ENCODE measurements at regions not wholly inside any gene's neighbourhood (a gene's known extent, or its start where the extent isn't known, plus 50 kb on each side); places are given as distances from the start of the nearest gene placed in this dataset.

GRCh38 chr7:119996634-119997033 is 276.3 kb upstream of the KCND2 start (continued):
- no peak for TF ChIP-seq CTCF (conservative IDR thresholded peaks at IDR 0.05; ENCODE audit: low read depth in 2 of 2)
- TF ChIP-seq ZNF331 (CRISPR knock-in tag; IDR thresholded peaks at IDR 0.05; ENCODE audit: low read depth), result no peak
- no peak for TF ChIP-seq JUNB (IDR thresholded peaks at IDR 0.05; ENCODE audit: unreplicated experiment)

DNA sequence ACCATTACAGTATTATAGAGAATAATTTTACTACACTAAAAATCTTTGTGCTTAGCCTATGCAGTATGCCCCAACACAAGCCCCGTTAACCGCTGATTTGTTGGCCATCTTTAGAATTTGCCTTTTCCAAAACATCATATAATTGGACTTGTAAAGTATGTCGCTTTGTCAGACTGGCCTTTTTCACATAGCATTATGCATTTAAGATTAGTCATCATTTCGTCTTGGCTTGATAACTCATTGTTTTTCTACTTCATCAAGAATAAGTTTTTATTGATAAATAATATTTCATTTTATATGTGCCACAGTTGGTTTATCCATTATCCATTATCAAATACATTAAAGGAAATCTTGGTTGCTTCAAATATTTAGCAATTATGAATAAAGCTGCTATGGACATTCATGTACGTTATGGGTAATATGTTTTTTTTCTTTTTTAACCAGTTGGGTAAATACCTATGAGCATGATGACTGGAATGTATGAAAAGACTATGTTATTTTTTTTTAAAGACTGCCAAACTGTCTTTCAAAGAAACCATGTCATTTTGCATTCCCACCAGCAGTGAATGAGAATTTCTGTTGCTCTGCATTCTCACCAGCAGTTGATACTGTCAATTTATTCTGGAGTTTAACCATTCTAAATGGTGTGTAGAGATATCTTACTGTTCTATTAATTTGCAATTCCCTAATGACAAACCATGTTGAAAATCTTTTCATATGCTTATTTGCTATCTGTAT is 273.1 kb upstream of the KCND2 start:
- Mint-ChIP-seq H3K4me3 (no peak overlapping the region), H3K36me3 (ENCODE audit: low read depth) (no peaks in the 10 kb centered on the region), H3K4me1 (no peaks in the 10 kb centered on the region), H3K9me3 (peaks cover 4% of the 10 kb centered on the region; the same call in 1 of the 3 replicates), H3K27ac (no peak overlapping the region), H3K27me3 (ENCODE audit: insufficient read depth, low read depth, poor library complexity) (no peaks in the 10 kb centered on the region)
- no peak for DNase-seq (ENCODE audit: low spot score)
- Histone ChIP-seq H3K27ac (ENCODE audit: low read depth) (no peak overlapping the region), H3K4me2 (no peak overlapping the region), H4K20me1 (replicated peaks; ENCODE audit: insufficient read depth) (no peaks in the 10 kb centered on the region), H3K9me2 (ENCODE audit: insufficient read depth) (no peaks in the 10 kb centered on the region), H2AFZ (no peak overlapping the region), H3K27me3 (ENCODE audit: insufficient read depth) (no peaks in the 10 kb centered on the region), H3K79me2 (replicated peaks; ENCODE audit: insufficient read depth) (no peaks in the 10 kb centered on the region), H3F3A (replicated peaks; ENCODE audit: low read depth) (no peaks in the 10 kb centered on the region), H3K4me3 (no peak overlapping the region), H3K4me1 (ENCODE audit: insufficient read depth) (no peaks in the 10 kb centered on the region), H3K36me3 (ENCODE audit: insufficient read depth) (no peaks in the 10 kb centered on the region)
- ATAC-seq, result no peak
- no peak for TF ChIP-seq EZH2 (IDR thresholded peaks at IDR 0.05; ENCODE audit: low read depth, unreplicated experiment)
- TF ChIP-seq ZNF462 (CRISPR knock-in tag; IDR thresholded peaks at IDR 0.05), result no peak
- no peak for TF ChIP-seq CTCF (conservative IDR thresholded peaks at IDR 0.05; ENCODE audit: low read depth in 2 of 2)
- TF ChIP-seq ZNF331 (CRISPR knock-in tag; IDR thresholded peaks at IDR 0.05; ENCODE audit: low read depth), result no peak
- TF ChIP-seq EZH2phosphoT487 (IDR thresholded peaks at IDR 0.05; ENCODE audit: unreplicated experiment), result no peak
- no peak for TF ChIP-seq ETS1 (IDR thresholded peaks at IDR 0.05)

Measured in GM23338 (cell line).